Central memory CD4-positive, alpha-beta T cell (primary cell): ENCODE measurements at regions not wholly inside any gene's neighbourhood (a gene's known extent, or its start where the extent isn't known, plus 50 kb on each side); places are given as distances from the start of the nearest gene placed in this dataset.

Experiments used
- DNase-seq: peaks from one replicate; pipeline ENCODE4 v3.0.0; 2022

DNA sequence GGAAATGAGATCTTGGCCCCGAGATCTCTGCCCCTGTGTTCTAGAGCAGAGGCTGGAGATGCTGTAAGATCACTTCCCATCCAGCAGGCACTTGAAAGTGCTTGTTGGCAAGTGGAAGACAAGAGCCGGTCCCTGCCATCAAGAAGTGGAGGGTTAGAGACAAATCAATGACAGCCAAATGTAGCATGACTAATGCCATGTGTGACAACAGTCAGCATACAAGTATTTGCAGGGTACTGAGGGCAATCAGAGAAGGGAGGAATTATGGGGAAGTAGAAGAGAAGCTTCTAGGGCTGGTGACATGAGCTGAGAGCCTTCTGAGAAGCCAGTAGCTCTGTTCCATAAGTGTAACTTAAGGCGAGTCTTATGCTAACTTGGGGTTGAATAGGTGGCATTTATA, 58.6 kb downstream of the TMEM17 start:
- DNase-seq = no peak

DNA sequence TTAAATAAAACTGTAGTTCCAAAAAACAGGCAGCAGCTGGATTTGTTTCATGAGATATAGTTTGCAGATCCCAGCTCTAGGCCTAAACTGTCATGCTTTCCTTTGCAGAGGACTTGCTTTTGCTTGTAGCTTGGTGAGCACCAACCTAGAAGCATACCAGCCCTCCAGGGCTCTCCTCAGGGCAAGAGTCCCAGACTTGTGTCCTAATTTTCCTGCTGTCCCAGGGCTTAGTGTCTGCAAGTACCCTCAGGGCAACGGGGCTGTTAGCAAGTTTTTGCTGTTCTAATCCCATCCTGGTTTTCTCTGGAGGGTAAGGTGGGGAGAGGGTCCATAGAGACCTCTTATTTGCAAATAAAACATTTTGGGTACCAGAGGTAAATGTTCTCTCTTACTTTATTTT, 59.5 kb downstream of the TMEM17 start:
- DNase-seq = no peak

DNA sequence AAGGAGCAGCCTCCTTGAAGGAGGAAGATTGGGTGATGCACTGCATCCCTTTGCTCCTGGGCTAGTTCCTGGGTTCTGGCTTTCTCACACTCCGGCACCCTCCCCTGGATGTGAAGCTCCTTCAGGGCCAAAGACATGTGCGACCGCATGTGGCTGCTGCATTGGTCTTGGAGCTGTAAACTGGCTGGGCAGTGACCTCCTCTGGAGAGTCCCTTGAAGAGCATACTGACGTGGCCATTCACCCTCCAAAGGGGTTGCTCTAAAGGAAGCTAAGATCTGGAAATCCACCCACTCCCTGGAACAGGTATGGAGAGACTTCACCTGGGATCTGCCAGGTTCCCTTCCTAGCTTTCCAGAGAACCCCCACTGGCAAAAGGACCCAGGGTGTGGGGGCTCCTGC, 62.1 kb downstream of the TMEM17 start:
- no peak for DNase-seq

DNA sequence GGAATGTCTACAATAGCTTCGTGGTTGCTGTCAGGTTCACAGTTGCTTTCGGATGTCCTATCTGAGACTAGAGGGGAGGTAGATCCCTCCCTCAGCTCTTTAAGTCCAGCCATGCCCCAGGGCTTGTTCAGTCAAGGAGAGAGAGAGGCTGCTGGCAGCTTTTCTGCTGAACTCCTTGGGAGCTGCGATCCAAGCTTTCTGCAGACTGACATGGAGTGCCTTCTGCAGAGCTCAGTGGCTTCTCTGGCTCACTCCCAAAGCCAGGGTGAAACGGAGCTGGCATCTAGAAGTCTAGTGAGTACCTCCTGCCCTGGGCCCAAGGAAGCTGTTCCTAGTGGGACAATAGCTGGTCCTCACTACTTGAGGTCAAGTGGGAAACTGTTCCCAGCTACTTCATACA, 62.5 kb downstream of the TMEM17 start:
- DNase-seq = no peak

DNA sequence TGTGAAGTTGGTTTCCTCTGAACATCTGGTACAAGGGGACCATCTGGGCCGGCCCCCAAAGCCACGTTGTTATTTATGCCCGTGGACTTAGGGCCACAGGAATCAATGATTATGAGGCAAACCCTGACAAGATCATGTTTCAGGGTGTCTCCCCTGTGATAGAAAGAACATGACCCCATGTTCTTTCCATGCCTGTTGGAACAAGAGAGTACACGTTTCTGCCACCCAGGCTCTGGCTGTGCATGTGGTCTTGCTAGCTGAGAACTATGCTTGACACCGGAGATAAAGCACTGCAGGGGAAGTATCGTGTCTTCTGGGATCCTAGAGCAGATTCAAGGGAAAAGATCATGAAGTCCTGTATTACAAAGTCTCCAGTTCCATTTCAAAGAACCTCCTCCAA, 64.2 kb downstream of the TMEM17 start:
- no peak for DNase-seq

DNA sequence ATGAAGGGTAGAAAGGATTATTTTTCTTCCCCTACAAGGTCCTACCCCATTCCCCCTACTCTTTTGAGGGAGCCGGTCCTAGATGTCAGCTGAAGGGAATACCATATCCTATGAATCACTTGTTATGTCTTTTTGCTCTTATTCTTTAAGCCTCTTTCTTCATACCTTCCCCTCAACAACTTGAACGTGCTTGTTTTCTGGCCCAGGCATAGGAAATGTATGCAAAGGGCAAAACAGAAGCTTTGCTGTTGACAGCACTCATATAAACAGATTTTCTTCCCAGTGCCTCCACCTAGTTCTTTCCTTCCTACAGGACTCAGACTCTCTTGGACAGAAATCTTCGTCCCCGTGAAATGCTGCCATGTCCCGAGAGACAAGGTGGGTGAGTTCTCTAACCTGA, 64.6 kb downstream of the TMEM17 start:
- no peak for DNase-seq

DNA sequence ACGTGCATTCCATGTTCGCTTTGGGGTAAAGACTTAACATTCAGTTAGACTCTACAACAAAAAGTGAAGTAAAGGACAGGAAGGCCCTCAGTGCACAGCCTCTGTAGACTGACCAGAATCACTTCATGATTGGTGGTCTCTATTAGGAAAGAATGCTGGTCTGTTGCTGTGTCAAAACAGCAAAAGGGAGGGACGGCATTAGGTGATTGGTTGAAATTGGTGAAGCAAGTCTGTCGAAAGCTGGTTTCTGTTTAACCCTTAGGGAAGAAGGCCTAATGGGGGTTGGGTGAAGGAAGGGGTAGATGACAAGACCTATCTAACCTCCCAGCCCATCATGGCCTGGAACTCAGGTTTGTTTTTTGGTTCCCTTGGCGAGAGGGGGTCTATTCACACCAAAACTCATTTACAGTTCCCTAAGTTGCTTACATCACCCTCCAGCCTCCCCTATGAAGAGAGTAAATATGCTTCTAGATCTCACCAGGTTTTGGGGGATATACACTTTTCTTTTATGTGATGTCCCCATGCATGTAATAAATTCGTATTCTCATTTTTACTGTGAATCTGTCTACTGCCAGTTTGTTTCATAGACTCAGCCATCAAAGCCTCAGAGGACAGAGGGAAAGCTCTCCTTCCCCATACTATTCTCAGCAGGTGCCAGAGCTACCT, 65.6 kb downstream of the TMEM17 start:
- DNase-seq = no peak

DNA sequence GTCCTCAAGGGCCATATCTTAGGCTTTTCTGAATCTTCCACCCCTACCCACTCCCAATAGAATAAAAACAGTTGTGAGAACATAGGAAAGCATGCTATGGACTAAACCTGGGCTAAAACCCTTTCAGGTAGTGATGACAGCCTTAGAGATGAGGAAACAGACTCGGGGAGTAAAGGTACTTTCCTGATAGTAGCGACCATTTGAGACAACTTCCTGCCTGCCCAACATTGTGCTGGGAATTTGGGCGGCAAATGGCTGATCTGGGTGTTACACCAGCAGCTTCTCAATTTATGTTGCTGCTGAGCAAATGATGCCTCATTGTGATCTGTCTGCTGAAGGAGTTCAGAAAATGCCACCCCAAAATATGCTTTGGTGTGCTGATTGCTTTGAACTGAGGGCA, 66.6 kb downstream of the TMEM17 start:
- DNase-seq = no peak

DNA sequence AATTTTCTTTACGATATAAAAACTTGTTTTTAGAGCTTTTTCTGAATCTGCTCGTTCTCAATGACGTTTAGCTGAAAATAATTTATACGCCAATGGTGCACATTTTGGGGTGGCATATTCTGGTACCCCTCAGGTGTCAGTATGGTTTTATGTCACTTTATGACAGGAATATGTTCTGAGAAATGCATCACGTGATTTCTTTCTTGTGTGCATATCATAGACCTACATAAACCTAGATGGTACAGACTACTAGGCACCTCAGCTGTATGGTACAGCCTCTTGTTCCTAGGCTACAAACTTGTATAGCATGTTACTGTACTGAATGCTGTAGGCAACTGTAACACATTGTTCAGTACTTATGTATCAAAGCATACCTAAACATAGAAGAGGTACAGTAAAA, 68.2 kb downstream of the TMEM17 start:
- DNase-seq = no peak

DNA sequence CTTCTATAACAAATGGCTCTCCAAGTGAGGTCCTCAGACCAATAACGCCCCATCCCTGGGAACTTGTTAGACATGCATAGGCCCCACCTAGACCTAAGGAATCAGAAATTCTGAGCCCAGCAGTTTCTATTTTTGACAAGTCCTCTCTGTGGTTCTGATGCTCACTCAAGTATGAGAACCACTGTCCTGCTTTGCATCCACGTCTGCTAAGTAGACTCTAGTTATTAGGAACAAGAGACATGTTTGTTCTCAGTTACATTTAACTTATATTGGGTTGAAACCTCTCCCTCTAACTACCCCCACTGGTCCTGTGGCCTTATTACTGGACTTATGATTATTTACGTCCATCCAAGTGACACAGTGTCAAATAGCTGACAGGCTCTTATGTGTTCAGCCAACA, 70.3 kb downstream of the TMEM17 start:
- DNase-seq = no peak

DNA sequence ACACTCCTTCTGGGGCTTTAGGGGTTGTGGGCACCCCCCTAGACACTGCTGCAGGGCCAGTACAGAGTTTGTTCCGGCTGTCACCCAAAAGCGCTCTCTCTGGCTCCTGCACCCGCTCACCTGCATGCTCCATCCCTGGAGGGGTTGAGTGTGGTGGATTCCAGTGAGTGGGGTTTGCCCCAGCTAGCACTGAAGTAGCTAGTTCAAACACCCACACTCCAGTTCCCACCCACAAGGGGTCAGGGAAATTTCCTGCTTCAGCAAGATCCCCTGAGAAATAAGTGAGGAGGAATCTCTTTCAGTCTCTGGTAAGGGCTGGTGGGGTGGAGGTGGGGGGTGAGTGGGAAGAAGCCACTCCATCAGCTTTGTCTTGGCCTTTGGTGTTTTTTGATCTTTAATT, 73.6 kb downstream of the TMEM17 start:
- no peak for DNase-seq

DNA sequence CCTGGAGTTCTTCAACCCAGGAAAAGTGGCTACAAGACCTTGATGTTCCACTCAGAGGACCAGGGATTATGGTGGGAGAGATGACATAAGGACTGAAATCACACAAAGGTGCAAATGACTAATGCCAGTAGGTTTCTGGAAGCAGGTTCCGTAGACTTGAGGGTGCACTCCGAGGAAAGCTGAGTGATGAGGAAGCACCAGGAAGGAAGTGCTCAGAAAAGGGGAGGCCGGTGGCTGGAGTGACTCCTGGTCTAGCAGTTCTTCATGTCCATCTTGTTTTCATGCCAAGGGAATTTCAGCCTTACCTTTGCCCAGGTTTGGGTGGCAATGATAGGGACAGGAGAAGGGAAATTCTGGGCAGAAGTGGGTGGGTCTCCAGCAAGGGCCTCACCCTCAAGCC, 74.5 kb downstream of the TMEM17 start:
- no peak for DNase-seq

DNA sequence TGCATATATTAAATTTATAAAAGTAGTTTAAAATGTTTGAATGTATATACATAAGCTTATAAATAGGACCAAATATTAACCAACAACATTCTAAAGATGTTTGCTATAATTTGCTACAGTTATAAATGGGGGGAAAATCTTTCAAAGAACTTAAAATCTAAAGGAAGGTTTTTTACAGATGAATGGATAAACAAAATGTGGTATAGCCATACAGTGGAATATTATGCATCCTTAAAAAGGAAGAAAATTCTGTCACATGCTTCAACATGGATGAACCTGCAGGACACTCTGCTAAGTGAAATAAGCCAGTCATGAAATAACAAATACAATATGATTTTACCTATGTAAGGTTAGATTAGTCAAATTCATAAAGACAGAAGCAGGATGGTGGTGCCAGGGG, 75.8 kb downstream of the TMEM17 start:
- DNase-seq = no peak

DNA sequence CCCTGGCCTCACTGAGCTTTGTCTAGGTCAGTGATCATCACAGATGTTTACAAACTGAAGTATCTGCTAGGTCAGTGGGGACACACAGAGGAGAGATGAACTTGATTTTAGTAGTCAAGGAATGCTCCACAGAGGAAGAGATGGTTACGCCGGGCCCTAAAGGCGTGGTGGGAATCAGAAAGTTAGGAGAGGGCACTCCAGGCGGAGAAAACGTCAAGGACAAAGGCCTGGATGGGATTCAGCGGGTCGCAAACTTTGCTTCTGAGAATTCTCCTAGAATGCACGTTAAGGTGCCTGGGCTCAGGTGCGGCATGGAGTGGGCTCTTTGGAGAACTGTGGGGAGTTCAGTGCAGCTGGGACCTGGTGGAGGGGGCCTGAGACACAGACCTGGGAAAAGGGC, 78.8 kb downstream of the TMEM17 start:
- no peak for DNase-seq

DNA sequence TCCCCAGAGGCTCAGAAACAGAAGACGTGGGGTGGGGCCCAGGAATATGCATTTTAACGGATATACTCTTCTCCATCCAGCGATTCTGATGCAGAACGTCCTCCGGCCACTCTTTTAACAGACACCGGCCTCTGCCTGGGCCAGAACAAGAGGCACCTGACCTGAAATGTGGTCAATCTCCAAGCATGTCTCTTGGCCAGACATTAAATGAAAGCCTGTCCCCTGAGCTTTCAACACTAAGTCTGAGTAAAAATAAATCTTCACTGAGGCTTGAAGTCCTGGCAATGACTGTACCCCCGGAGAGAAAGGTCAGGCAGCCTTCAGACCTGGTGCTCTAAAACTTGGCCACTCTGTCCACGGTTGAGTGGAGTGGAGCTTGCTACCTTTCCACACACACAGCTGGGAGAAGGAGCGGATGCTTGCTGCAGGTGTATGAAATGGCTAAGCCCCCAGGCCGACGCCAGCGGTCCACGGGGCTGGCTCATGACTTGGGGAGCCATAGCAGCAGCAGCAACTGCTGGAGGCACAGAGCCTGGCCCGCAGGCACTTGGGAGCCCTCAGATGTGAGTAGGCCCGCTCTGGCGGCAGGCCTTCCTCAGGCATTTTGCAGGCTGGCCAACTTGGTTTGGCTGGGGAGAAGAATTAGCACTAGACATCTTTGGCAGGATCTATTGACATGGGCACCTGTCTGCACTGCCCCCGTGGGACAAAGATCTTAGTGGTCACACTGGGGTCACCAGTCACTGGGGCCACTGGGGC, 79.7 kb downstream of the TMEM17 start:
- DNase-seq = no peak

DNA sequence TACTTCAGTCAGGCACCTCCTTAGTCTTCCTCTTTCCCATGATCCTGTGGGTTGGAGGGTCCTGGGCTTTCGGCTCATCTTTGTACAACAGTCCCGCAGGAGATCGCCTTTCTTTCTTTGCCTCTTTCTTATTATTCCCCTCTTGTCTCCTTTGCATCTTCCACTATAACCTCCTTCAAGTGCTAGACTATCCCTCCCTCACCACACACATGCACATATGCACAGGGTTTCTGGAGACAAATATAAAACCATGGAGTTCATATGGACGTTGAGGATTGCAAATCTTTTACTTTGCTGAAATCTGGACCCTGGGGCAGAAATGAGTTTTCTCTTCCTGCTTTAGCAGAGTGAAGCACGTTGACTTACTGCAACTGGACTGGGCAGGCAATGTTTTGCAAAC, 80.3 kb downstream of the TMEM17 start:
- DNase-seq = no peak

DNA sequence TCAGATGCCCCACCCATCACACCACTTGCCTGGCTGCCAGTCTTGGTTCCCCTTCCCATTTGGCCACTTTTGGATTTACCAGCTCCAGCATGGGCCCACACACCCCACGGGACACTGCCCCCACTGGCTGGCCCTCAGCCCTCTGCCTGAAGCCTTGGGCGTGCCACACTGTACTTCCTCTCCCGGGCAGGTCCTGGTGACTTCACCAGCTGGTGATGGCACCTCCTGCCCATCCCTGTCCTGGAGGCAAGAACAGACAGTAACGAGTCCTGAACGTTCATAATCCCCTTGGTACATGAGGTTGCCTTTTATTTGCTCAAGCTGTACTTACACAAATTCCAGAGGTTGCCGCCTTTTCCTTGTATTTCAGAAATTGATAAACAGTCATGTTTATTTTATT, 81.1 kb downstream of the TMEM17 start:
- DNase-seq = no peak

DNA sequence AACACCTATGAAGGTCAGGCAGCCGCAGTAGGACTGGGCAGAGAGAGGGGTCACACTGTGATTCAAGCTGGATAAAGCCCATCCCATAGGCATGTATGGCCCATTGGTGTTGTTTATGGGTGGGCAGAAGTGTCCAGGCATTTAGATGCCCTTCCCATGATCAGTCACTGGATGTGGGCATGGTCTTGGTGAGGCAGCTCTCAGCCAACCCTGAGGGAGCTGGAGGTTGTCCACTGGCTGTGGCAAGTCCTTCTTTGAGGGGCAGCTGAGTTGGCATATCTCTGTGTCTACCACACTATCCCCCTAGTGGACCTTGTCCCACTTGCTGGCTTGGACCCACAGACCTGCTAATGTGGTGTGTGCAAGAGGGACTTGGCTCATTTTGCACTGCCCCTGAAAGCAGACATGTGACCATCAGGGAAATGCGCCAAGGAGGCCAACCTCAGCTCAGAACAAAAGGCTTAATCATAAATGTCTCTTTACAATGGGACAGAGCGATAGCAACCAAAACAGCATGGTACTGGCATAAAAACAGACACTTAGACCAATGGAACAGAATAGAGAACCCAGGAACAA, 82.0 kb downstream of the TMEM17 start:
- no peak for DNase-seq

DNA sequence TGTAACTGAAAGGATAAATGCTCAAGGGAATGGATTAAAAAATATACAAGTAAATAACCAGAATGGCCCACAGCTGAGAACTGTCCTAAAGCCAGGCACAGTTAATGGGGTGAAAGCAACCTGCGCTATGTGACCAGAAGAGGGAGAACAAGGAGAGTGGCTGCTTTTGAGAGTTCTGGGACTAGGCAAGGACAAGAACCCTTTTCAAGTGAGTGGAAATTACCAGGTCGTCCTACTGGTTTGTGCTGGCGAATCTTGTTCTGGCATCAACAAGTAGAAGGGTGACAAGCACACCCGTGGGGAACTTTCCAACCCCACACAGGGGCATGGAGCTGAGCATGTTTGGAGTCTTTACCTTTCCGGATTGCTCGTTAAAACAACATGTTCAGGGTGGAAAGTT, 82.8 kb downstream of the TMEM17 start:
- DNase-seq = no peak

DNA sequence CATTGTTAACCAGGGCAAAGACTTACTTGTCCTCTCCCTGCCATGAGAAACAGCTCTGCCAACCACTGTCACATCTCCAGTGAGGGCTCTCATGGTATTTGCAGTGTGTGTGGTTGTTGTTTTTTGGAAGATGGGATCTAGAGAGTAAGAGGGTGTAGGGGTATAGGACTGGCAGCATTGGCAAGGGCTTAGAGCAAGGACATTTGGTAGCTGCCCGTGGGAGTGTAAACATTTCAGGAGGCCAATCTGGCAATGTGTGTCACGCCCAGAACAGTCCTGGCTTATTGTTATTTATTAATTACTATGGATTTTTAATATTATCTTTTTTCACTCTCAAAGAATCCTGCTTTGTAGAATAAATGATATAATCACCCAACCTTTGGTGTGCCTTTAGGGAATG, 90.5 kb downstream of the TMEM17 start:
- no peak for DNase-seq

DNA sequence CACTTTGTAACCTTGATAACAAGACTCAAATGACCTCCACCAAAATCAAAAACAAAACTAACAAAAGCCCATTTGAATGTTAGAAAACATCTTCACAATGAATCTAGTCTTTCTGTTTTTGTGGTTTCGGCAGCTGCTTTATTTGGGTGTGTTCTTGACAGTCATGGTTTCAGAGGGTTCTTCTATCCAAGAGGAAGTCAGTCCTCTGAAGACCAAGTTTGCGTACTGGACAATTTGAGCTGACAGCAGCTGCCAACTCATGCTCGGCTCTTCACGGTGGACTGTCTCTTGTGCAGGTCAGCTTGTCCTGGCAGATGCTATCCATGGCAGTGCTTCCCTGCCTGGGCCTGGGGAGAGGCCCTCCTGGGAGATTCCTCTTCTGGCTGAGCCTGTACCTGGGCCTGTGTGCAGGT, 91.0 kb downstream of the TMEM17 start:
- no peak for DNase-seq

DNA sequence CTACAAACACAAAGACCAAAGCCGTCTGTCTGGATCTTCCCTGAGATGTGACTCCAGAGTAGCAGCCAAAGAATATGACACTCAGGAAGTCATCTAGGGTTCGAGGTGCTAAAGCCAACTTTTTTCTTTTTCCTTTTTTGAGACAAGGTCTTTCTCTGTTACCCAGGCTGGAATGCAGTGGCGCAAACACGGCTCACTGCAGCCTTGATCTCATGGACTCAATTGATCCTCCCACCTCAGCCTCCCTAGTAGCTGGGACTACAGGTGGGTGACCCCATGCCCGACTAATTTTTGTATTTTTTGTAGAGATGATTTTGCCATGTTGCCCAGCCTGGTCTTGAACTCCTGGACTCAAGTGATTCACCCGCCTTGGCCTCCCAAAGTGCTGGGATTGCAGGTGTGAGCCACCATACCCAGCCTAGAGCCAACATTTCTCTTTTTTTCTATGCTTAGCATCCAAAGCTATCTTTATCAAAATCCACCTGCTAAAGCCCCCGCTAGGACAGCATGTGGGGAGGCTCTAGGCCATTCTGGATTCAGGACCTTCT, 92.8 kb downstream of the TMEM17 start:
- DNase-seq = no peak

DNA sequence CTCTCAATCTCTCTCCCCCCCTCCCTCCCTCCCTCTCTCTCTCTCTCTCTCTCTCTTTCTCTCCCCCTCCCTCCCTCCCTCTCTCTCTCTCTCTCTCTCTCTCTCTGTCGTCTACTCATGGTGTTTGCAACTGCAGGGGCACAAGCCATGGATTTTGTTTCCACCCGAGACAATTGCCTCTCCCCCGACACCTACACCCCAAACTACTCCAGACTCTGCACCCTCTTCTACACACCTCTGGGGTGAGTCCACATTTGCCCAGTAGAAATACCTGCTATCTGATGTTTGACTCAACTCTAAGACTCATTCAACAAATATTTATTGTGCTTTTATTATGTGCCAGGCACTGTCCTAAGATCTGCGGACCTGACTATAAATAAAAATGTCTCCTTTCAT, 93.7 kb downstream of the TMEM17 start:
- DNase-seq = no peak

DNA sequence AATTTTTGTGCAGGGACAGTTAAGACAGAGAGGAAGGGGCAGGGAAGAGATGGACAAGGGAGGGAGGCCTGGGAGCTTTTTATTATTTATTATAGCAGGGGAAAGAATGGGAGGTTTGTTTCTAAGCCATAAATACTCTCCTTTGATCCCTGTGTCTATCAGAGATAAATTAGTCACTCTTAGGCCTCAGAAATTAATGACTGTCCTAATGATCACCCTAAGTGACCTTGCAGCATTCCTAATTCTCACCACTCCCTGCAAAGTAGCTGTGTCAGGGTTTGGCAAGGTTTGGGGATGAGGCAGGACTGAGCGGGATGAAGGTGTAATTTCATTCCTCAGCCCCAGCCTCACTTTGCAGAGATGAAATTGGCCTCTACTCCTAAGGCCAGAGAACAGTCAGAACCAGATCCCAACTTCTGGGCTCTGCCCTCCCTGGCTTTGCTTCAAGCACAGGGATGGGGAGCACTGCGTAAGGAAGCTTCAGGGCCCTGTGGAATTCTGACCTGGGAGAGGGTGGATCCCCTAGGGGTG, 95.0 kb downstream of the TMEM17 start:
- no peak for DNase-seq
